C1 segment of cervical spinal cord (tissue), 14 donors: ENCODE measurements at regions not wholly inside any gene's neighbourhood (a gene's known extent, or its start where the extent isn't known, plus 50 kb on each side); places are given as distances from the start of the nearest gene placed in this dataset.
"Not testable (repeated sequence)": the region's sequence is repeated elsewhere in the genome, so short reads cannot be mapped to it uniquely, and the experiment has no call there.

Source experiments
- DNase-seq, 14 donors: peaks; one replicate each; lab custom pipeline; 2025; lab: John Stamatoyannopoulos, UW

DNA sequence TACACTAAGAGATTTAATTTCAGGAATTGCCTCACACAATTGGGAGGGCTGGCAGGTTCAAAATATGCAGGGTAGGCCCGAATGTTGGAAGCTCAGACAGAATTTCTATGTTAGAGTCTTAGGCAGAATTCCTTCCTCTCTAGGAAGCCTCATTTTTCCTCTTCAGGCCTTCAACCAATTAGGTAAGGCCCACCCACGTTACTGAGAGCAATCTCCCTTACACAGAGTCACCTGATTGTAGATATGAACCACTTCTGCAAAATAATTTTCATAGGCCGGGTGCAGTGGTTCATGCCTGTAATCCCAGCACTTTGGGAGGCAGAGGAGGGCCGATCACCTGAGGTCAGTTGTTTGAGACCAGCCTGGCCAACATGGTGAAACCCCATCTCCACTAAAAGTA is 50.2 kb upstream of the HIVEP1 start:
- DNase-seq = no peak

DNA sequence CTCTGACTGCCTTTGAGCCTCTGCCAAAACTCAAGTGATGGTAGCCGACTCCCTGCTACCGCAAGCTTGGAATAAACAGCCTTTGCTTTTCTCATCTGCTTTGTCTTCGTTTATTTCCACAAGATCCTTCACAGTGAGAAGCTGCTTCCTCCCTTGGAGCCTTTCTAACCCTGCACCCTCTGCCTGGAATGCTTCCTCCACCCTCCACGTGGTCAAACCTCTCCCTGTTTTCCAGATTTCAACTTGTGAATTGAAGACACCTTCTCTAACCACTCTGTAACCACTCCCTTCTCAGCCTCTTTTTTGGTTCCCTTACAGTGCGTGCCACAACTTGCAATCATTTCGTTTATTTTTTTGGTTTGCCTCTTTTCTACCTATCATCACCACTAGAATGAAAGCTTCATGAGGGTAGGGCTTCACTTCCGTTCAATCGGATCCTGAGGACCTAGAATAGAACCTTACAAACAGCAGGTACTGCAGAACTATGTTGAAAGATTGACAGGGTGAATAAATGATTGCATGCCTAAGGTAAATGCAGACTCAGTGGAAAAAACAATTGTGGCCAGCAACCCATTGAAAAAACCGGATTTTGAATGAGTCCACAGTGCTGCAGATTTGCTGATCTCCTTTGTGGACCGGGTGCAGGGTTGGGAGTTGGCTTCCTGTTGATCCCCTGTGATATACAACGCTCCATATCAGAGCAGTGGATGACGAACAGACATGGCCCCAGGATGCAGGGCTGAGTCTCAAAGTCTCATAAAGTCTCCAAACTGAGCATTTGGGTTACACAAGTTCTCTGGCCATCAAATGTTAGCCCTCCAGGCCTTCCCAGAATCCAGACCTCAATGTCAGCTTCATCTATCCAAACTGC is 51.0 kb upstream of the HIVEP1 start:
- no peak for DNase-seq

DNA sequence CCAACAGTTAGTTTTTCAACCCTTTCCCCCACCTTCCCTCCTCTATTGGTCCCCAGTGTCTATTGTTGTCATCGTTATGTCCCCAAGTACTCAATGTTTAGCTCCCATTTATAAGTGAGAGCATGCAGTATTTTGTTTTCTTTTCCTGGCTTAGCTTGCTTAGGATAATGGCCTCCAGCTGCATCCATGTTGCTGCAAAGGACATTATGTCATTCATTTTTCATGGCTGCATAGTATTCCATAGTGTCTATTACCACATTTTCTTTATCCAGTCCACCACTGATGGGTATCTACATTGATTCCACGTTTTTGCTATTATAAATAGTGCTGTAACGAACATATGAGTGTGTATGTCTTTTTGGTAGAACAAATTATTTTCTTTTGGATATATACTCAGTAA is 55.3 kb upstream of the HIVEP1 start:
- no peak for DNase-seq

- DNase-seq = no peak
Observed at GRCh38 chr6:11953641-11954040, 58.5 kb upstream of the HIVEP1 start.

DNA sequence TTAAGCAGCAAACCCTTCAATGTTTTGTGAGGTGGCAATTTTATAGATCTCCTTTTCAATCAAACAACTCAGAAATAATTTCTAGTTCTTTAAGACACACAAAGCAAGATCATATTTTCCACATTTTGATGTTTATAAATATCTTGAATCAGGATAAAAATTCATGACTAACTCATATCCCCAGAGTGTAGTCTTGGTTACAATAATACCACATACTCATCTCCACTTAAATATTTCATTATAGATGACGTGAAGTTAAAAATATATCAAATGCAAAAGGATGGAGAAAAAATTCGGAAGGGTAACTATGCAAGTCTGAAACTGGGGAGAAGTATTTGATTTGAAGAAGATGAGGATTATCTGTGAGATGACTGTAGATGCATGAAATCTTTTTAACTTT is 59.8 kb upstream of the HIVEP1 start:
- DNase-seq = no peak

GRCh38 chr6:11951868-11952267 is 60.2 kb upstream of the HIVEP1 start:
- no peak for DNase-seq

DNA sequence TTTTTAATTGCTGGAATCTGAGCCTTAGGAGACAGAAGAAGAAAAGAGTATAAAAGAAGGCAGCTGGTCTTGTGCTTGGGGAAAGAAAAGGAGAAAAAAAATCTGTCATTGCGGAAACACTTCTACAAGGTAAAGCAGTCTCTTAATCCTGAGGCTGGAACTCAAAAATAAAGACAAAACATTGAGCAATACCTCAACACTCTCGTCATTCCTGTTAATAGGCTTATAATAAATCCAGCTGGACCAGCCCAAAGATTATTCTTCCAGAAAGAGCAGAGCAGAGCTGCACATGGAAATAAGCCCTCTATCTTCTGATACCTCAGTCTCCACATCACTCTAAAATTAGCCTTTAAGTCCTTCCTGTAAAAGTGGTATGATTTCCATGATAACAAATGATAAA is 62.0 kb upstream of the HIVEP1 start:
- DNase-seq = no peak

GRCh38 chr6:11947575-11947974 is 64.5 kb upstream of the HIVEP1 start:
- no peak for DNase-seq

DNA sequence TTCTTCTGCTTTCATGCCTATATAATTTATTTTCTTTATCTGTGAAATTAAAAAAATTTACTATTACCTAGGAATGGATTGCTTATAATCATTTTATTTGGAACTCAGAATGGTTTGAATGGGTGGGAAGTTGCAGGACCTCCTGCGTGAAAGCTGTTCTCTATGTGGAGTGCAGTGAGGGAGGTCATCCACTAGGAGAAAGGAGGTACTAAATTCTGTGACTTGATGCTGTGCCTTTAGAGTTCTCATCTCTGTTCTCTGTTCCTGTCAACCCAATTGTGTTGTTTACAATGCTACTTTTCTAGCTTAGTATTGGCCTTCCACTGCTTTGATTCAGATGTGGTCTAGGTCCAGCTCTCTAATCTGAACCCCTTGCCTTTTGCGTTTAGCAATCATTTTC is 65.0 kb upstream of the HIVEP1 start:
- DNase-seq = no peak

DNA sequence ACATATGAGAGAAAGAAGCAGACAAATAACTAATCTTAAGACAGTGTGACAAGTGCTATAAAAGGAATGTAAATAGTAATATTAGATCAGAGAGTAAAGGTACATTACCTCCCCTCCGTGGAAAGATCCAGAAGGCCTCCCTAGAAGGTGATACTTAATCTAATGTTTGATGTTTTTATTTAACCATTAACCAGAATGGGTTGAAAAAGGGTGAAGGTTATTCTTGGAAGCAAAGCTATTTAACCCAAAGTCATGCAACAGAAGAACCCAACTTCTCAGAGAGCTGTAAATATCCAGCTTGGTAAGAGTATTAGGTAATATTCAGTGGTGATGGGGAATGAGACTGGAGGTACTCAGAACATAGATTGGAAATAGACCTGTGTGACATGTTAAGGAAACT is 68.0 kb upstream of the HIVEP1 start:
- no peak for DNase-seq

GRCh38 chr6:11943060-11943459 is 69.1 kb upstream of the HIVEP1 start:
- no peak for DNase-seq

- DNase-seq = no peak
Observed at GRCh38 chr6:11942185-11942864, 69.8 kb upstream of the HIVEP1 start.

- DNase-seq = not testable (repeated sequence)
Observed at GRCh38 chr6:11940532-11941166, 71.5 kb upstream of the HIVEP1 start.

GRCh38 chr6:11938285-11938890 is 73.7 kb upstream of the HIVEP1 start:
- DNase-seq = peak in 1 of 14 donors; percentile 3

DNA sequence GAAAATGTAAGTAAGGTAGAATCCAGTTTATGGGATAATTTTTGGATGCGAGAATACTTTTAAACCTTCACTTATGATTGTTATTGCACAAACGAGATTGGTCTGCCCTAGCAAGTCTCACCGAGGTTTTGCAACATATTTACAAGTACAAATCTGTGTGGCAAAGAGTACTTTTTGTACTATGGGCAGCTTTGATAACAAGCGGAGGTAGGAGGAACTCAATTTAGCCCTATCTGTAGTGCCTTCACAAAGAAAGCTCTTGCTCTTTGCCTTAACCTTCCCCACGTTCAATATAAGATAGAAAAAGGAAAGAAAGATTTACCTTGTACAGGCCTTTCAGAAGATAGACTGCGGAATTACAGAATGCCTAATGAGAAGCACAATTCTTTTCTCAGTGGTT is 77.5 kb upstream of the HIVEP1 start:
- no peak for DNase-seq

DNA sequence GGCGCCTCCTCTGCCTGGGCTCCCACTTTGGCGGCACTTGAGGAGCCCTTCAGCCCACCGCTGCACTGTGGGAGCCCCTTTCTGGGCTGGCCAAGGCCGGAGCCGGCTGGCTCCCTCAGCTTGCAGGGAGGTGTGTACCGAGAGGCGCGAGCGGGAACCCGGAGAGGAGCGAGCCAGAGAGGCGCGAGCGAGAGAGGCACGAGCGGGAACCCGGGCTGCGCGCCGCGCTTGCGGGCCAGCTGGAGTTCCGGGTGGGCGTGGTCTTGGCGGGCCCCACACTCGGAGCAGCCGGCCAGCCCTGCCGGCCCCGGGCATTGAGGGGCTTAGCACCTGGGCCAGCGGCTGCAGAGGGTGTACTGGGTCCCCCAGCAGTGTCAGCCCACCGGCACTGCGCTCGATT is 79.2 kb upstream of the HIVEP1 start:
- DNase-seq = not testable (repeated sequence)

- no peak for DNase-seq
Observed at GRCh38 chr6:11931296-11932035, 80.6 kb upstream of the HIVEP1 start.

DNA sequence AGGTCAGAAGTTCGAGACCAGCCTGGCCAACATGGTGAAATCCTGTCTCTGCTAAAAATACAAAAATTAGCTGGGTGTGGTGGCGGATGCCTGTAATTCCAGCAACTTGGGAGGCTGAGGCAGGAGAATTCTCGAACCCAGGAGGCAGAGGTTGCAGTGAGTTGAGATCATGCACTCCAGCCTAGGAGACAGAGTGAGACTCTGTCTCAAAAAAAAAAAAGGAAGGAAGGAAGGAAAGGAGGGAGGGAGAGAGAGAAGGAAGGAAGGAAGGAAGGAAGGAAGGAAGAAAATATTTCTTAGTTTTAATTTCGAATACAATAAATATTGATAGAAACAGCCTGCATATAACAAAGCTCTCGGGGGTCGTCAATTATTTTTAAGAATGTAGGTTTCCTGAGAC is 81.3 kb upstream of the HIVEP1 start:
- not testable (repeated sequence) for DNase-seq

- no peak for DNase-seq
Observed at GRCh38 chr6:11930240-11930639, 81.9 kb upstream of the HIVEP1 start.

DNA sequence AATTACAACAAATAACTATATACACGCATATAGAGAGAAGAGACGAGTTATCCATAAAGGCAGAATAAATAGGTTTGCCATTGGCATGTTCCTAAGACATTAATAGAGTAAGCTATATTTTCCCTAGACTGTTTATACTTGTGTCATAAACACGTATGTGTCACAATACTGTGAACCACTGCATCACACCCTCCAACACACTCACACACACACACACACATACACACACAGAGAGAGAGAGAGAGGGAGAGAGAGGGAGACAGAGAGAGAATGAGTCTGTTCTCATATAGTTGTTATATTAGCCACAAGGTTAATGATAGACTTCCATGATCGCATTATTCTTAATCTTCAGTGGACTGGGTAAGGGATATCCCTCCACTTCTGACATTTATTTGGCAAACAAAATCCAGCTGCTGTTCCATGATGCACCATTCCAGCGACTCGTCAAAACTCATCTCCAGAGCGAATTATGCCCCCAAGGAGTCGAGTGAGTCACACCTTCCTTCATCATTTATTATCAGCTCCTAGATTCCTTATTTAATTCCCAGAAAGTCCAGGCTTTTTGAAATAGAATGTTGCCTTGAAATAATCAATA is 82.8 kb upstream of the HIVEP1 start:
- DNase-seq = no peak
